WI38 (cell line): ENCODE measurements at regions not wholly inside any gene's neighbourhood (a gene's known extent, or its start where the extent isn't known, plus 50 kb on each side); places are given as distances from the start of the nearest gene placed in this dataset.

ENCODE experiments used
- H3K4me3 ChIP-seq: 2 replicates; pipeline ENCODE4 v1.5.1; 2011; ENCODE audit warnings: low read depth, mild to moderate bottlenecking, control low read depth, low read length
- CTCF ChIP-seq: IDR thresholded peaks from 2 replicates; pipeline ENCODE4 v1.5.1; 2012; ENCODE audit warnings: low read depth, mild to moderate bottlenecking, control low read depth, low read length

- TF ChIP-seq CTCF: no peak
- no peak overlapping the region for H3K4me3 ChIP-seq
These were observed 474.2 kb downstream of the DSC3 start for GRCh38 chr18:30568333-30568732.

GRCh38 chr18:30566877-30567276, 475.7 kb downstream of the DSC3 start:
- no peak for TF ChIP-seq CTCF
- no peak overlapping the region for H3K4me3 ChIP-seq

GRCh38 chr18:30562231-30562630, 480.3 kb downstream of the DSC3 start:
- TF ChIP-seq CTCF: no peak
- H3K4me3 ChIP-seq: no peak overlapping the region

GRCh38 chr18:30556112-30556511, 486.4 kb downstream of the DSC3 start:
- no peak overlapping the region for H3K4me3 ChIP-seq
- no peak for TF ChIP-seq CTCF

- no peak overlapping the region for H3K4me3 ChIP-seq
- no peak for TF ChIP-seq CTCF
These were observed 497.1 kb downstream of the DSC3 start for GRCh38 chr18:30545393-30545792.

GRCh38 chr18:30544141-30544540, 498.4 kb downstream of the DSC3 start:
- TF ChIP-seq CTCF: no peak
- H3K4me3 ChIP-seq: no peak overlapping the region

- no peak overlapping the region for H3K4me3 ChIP-seq
- no peak for TF ChIP-seq CTCF
These were observed 508.8 kb downstream of the DSC3 start for GRCh38 chr18:30533716-30534115.

- no peak overlapping the region for H3K4me3 ChIP-seq
- TF ChIP-seq CTCF: no peak
These were observed 514.6 kb downstream of the DSC3 start for GRCh38 chr18:30527917-30528316.
